ENCODE measurements at regions not wholly inside any gene's neighbourhood (a gene's known extent, or its start where the extent isn't known, plus 50 kb on each side); places are given as distances from the start of the nearest gene placed in this dataset.

- no peak overlapping the region for H3K27ac ChIP-seq (ENCODE audit: low read length)
- H2AFZ ChIP-seq (ENCODE audit: low read depth, low read length), result no peak overlapping the region
- no peak for TF ChIP-seq EZH2 (IDR thresholded peaks at IDR 0.05; ENCODE audit: borderline replicate concordance, low read depth, low read length, severe bottlenecking)
- no peak for TF ChIP-seq CTCF (IDR thresholded peaks at IDR 0.05; ENCODE audit: borderline replicate concordance, extremely low read depth, low read length, poor library complexity, severe bottlenecking)
Measured at GRCh38 chr1:104378414-104378813, 628.7 kb downstream of the AMY1C start.

GRCh38 chr1:104380003-104380402 is 630.3 kb downstream of the AMY1C start:
- Histone ChIP-seq H2AFZ (ENCODE audit: low read depth, low read length) (no peak overlapping the region), H3K4me1 (ENCODE audit: insufficient read depth, low read length) (no peaks in the 10 kb centered on the region), H3K27ac (ENCODE audit: low read length) (no peak overlapping the region), H4K20me1 (ENCODE audit: insufficient read depth, low read length) (no peaks in the 10 kb centered on the region), H3K4me2 (ENCODE audit: insufficient read depth, low read length) (no peak overlapping the region), H3K9me3 (ENCODE audit: insufficient read depth, low read length, severe bottlenecking) (no peaks in the 10 kb centered on the region), H3K4me3 (ENCODE audit: low read depth in 1 of 2, low read length in 2 of 2) (no peak overlapping the region), H3K27me3 (ENCODE audit: insufficient read depth, low read length, poor library complexity) (no peaks in the 10 kb centered on the region), H3K36me3 (ENCODE audit: insufficient read depth, low read length) (no peaks in the 10 kb centered on the region), H3K9ac (ENCODE audit: low read depth, low read length) (no peak overlapping the region), H3K79me2 (ENCODE audit: insufficient read depth, low read length) (no peaks in the 10 kb centered on the region)
- DNase-seq, result no peak
- TF ChIP-seq CTCF (IDR thresholded peaks at IDR 0.05; ENCODE audit: borderline replicate concordance, extremely low read depth, low read length, poor library complexity, severe bottlenecking), result no peak
- TF ChIP-seq EZH2 (IDR thresholded peaks at IDR 0.05; ENCODE audit: borderline replicate concordance, low read depth, low read length, severe bottlenecking), result no peak
- no peak for ATAC-seq (ENCODE audit: insufficient read depth, low read depth)

More at GRCh38 chr1:104378414-104378813, 628.7 kb downstream of the AMY1C start:
- Histone ChIP-seq H3K9ac (ENCODE audit: low read depth, low read length) (no peak overlapping the region), H4K20me1 (ENCODE audit: insufficient read depth, low read length) (no peaks in the 10 kb centered on the region), H3K4me2 (ENCODE audit: insufficient read depth, low read length) (no peak overlapping the region), H3K36me3 (ENCODE audit: insufficient read depth, low read length) (no peaks in the 10 kb centered on the region), H3K4me3 (ENCODE audit: low read depth in 1 of 2, low read length in 2 of 2) (no peak overlapping the region), H3K27me3 (ENCODE audit: insufficient read depth, low read length, poor library complexity) (no peaks in the 10 kb centered on the region), H3K4me1 (ENCODE audit: insufficient read depth, low read length) (no peaks in the 10 kb centered on the region), H3K79me2 (ENCODE audit: insufficient read depth, low read length) (no peaks in the 10 kb centered on the region), H3K9me3 (ENCODE audit: insufficient read depth, low read length, severe bottlenecking) (no peaks in the 10 kb centered on the region)
- DNase-seq (no peak), ATAC-seq (ENCODE audit: insufficient read depth, low read depth) (no peak)

GRCh38 chr1:104387716-104388508 is 638.2 kb downstream of the AMY1C start:
- no peaks in the 10 kb centered on the region for H3K27me3 ChIP-seq (ENCODE audit: insufficient read depth, low read length, poor library complexity)
- no peak for DNase-seq
- no peak overlapping the region for H3K9ac ChIP-seq (ENCODE audit: low read depth, low read length)
- H3K4me1 ChIP-seq (ENCODE audit: insufficient read depth, low read length), result no peaks in the 10 kb centered on the region
- no peak overlapping the region for H3K27ac ChIP-seq (ENCODE audit: low read length)
- no peaks in the 10 kb centered on the region for H4K20me1 ChIP-seq (ENCODE audit: insufficient read depth, low read length)
- H3K4me2 ChIP-seq (ENCODE audit: insufficient read depth, low read length), result no peak overlapping the region
- H3K4me3 ChIP-seq (ENCODE audit: low read depth in 1 of 2, low read length in 2 of 2), result no peak overlapping the region
- no peak overlapping the region for H2AFZ ChIP-seq (ENCODE audit: low read depth, low read length)
- H3K79me2 ChIP-seq (ENCODE audit: insufficient read depth, low read length), result no peaks in the 10 kb centered on the region
- no peaks in the 10 kb centered on the region for H3K9me3 ChIP-seq (ENCODE audit: insufficient read depth, low read length, severe bottlenecking)
- TF ChIP-seq EZH2 (IDR thresholded peaks at IDR 0.05; ENCODE audit: borderline replicate concordance, low read depth, low read length, severe bottlenecking) (no peak), CTCF (IDR thresholded peaks at IDR 0.05; ENCODE audit: borderline replicate concordance, extremely low read depth, low read length, poor library complexity, severe bottlenecking) (no peak)
- no peaks in the 10 kb centered on the region for H3K36me3 ChIP-seq (ENCODE audit: insufficient read depth, low read length)
- ATAC-seq (ENCODE audit: insufficient read depth, low read depth), result no peak
